Progenitor cell of endocrine pancreas (in vitro differentiated cells): ENCODE measurements at regions not wholly inside any gene's neighbourhood (a gene's known extent, or its start where the extent isn't known, plus 50 kb on each side); places are given as distances from the start of the nearest gene placed in this dataset.

Experiments used
- DNase-seq: peaks from one replicate; pipeline ENCODE4 v3.0.0; 2021; ENCODE audit warnings: low spot score; ENCODE audit not compliant: unreplicated experiment
- H3K27ac Mint-ChIP-seq: 2 replicates; pipeline ENCODE4 v1.8.0; 2021; ENCODE audit warnings: mild to moderate bottlenecking, moderate library complexity, mixed read lengths
- H3K27me3 Mint-ChIP-seq: 2 replicates; pipeline ENCODE4 v1.8.0; 2021; ENCODE audit warnings: mixed read lengths
- H3K36me3 Mint-ChIP-seq: 2 replicates; pipeline ENCODE4 v1.8.0; 2022; ENCODE audit warnings: mixed read lengths; ENCODE audit not compliant: insufficient read depth
- H3K4me1 Mint-ChIP-seq: 2 replicates; pipeline ENCODE4 v1.8.0; 2021; ENCODE audit warnings: low read depth, mixed read lengths
- H3K4me3 Mint-ChIP-seq: 2 replicates; pipeline ENCODE4 v1.8.0; 2021; ENCODE audit warnings: low read depth, mild to moderate bottlenecking, moderate library complexity, mixed read lengths
- H3K9me3 Mint-ChIP-seq: 2 replicates; pipeline ENCODE4 v1.8.0; 2021; ENCODE audit warnings: low read depth, mixed read lengths
- CTCF ChIP-seq: fragments of 200-600 bp; sonication (generic); IDR thresholded peaks from one replicate; pipeline ENCODE4 v1.5.0; 2021; ENCODE audit warnings: antibody characterized with exemption, mild to moderate bottlenecking; ENCODE audit not compliant: unreplicated experiment

GRCh38 chr4:96262057-96262456 is 422.2 kb downstream of the PDHA2 start:
- no peaks in the 10 kb centered on the region for H3K36me3 Mint-ChIP-seq
- H3K27me3 Mint-ChIP-seq = no peaks in the 10 kb centered on the region
- H3K4me3 Mint-ChIP-seq = no peak overlapping the region
- DNase-seq = no peak
- peaks cover 11% of the 10 kb centered on the region for H3K4me1 Mint-ChIP-seq
- H3K9me3 Mint-ChIP-seq = no peaks in the 10 kb centered on the region
- TF ChIP-seq CTCF = no peak
- no peak overlapping the region for H3K27ac Mint-ChIP-seq

GRCh38 chr4:96263291-96263690 is 423.4 kb downstream of the PDHA2 start:
- peaks cover 11% of the 10 kb centered on the region for H3K4me1 Mint-ChIP-seq
- no peaks in the 10 kb centered on the region for H3K27me3 Mint-ChIP-seq
- no peak overlapping the region for H3K4me3 Mint-ChIP-seq
- H3K9me3 Mint-ChIP-seq = peaks cover 8% of the 10 kb centered on the region
- H3K36me3 Mint-ChIP-seq = no peaks in the 10 kb centered on the region
- no peak for TF ChIP-seq CTCF
- DNase-seq = no peak
- no peak overlapping the region for H3K27ac Mint-ChIP-seq

- Mint-ChIP-seq H3K27ac (no peak overlapping the region), H3K36me3 (no peaks in the 10 kb centered on the region), H3K4me1 (peaks cover 9% of the 10 kb centered on the region), H3K27me3 (no peaks in the 10 kb centered on the region), H3K4me3 (no peak overlapping the region), H3K9me3 (peaks cover 8% of the 10 kb centered on the region)
- TF ChIP-seq CTCF = no peak
- no peak for DNase-seq
Observed at GRCh38 chr4:96264941-96265463, 425.1 kb downstream of the PDHA2 start.

- peaks cover 3% of the 10 kb centered on the region for H3K9me3 Mint-ChIP-seq
- no peak for DNase-seq
- H3K27me3 Mint-ChIP-seq = no peaks in the 10 kb centered on the region
- no peak for TF ChIP-seq CTCF
- no peak overlapping the region for H3K4me3 Mint-ChIP-seq
- no peaks in the 10 kb centered on the region for H3K36me3 Mint-ChIP-seq
- H3K4me1 Mint-ChIP-seq = peaks cover 2% of the 10 kb centered on the region
- no peak overlapping the region for H3K27ac Mint-ChIP-seq
Observed at GRCh38 chr4:96293806-96294205, 453.9 kb downstream of the PDHA2 start.

- H3K36me3 Mint-ChIP-seq = no peaks in the 10 kb centered on the region
- H3K9me3 Mint-ChIP-seq = peaks cover 7% of the 10 kb centered on the region
- H3K4me1 Mint-ChIP-seq = peaks cover 2% of the 10 kb centered on the region
- TF ChIP-seq CTCF = no peak
- DNase-seq = no peak
- H3K27ac Mint-ChIP-seq = no peak overlapping the region
- no peaks in the 10 kb centered on the region for H3K27me3 Mint-ChIP-seq
- H3K4me3 Mint-ChIP-seq = no peak overlapping the region
Observed at GRCh38 chr4:96295143-96295741, 455.3 kb downstream of the PDHA2 start.
